Hematopoietic multipotent progenitor cell treated with erythropoietin and hydrocortisone succinate and interleukin-3 and kit ligand, for 6 days (in vitro differentiated cells): ENCODE measurements at regions not wholly inside any gene's neighbourhood (a gene's known extent, or its start where the extent isn't known, plus 50 kb on each side); places are given as distances from the start of the nearest gene placed in this dataset.
"Not testable (repeated sequence)": the region's sequence is repeated elsewhere in the genome, so short reads cannot be mapped to it uniquely, and the experiment has no call there.

ENCODE experiments used
- DNase-seq: peaks from one replicate; pipeline ENCODE4 v3.0.0-alpha.2; 2015

GRCh38 chr2:134035605-134036370, 218.1 kb upstream of the MGAT5 start:
- DNase-seq, result no peak

DNA sequence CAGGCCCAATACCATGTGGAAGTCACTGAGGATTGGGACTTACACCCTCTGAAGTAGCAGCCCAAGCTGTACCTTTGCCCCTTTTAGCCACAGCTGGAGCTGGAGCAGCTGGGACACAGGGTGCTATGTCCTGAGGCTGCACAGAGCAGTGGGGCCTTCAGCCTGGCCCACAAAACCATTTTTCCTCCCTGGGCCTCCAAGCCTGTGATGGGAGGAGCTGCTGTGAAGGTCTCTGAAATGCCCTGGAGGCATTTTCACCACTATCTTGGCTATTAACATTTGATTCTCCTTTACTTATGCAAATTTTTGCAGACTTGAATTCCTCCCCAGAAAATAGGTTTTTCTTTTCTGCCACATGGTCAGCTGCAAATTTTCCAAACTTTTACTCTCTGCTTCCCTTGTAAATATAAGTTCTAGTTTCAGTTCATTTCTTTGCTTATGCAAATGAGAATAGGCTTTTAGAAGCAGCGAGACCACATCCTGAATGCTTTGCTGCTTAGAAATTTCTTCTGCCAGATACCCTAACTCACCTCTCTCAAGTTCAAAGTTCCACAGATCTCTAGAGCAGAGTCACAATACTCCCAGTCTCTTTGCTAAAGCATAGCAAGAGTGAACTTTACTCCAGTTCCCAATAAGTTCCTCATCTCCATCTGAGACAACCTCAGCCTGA, 213.8 kb upstream of the MGAT5 start:
- no peak for DNase-seq

DNA sequence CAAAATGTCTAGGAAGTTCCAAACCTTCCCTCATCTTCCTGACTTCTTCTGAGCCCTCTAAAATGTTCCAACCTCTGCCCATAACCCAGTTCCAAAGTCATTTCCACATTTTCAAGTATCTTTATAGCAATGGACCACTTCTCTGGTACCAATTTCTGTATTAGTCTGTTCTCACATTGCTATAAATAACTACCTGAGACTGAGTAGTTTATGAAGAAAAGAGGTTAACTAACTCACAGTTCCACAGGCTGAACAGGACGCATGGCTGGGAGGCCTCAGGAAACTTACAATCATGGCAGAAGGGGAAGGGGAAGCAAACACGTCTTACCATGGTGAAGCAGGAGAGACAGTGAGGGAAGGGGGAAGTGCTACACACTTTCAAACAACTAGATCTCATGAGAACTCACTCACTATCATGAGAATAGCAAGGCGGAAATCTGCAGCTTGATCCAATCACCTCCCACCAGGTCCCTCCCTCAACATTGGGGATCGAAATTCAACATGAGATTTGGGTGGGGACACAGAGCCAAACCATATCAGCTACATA, 213.2 kb upstream of the MGAT5 start:
- DNase-seq, result not testable (repeated sequence)

DNA sequence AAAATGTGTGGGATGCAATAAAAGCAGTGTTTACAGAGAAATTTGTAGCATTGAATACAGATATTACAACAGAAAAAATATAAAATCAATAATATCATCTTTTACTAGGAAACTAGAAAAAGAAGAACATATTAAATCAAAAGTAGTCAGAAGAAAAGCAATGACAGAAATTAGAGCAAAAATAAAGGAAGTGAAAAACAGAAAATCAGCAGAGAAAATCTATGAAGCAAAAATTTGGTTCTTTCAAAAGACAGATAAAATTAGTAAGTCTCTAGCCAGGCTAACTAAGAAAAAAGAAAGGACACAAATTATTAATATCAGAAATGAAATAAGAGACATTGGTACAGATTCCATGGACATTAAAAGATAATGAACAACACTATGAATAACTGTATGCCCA, 212.0 kb upstream of the MGAT5 start:
- no peak for DNase-seq

DNA sequence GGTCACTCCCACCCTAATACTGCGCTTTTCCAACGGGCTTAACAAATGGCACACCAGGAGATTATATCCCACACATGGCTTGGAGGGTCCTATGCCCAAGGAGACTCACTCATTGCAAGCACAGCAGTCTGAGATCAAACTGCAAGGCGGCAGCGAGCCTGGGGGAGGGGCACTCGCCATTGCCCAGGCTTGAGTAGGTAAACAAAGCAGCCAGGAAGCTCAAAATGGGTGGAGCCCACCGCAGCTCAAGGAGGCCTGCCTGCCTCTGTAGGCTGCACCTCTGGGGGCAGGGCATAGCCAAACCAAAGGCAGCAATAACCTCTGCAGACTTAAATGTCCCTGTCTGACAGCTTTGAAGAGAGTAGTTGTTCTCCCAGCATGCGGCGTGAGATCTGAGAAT, 210.8 kb upstream of the MGAT5 start:
- not testable (repeated sequence) for DNase-seq

GRCh38 chr2:134052173-134052572, 201.7 kb upstream of the MGAT5 start:
- no peak for DNase-seq

- DNase-seq, result no peak
Measured at GRCh38 chr2:134056173-134056572, 197.7 kb upstream of the MGAT5 start.

DNA sequence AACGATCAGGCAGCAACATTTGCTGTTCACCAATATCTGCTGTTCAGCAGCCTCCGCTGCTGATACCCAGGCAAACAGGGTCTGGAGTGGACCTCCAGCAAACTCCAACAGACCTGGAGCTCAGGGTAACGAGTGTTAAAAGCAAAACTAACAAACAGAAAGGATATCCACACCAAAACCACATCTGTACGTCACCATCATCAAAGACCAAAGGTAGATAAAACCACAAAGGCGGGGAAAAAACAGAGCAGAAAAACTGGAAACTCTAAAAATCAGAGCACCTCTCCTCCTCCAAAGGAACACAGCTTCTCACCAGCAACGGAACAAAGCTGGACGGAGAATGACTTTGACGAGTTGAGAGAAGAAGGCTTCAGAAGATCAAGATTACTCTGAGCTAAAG, 192.8 kb upstream of the MGAT5 start:
- DNase-seq, result not testable (repeated sequence)

DNA sequence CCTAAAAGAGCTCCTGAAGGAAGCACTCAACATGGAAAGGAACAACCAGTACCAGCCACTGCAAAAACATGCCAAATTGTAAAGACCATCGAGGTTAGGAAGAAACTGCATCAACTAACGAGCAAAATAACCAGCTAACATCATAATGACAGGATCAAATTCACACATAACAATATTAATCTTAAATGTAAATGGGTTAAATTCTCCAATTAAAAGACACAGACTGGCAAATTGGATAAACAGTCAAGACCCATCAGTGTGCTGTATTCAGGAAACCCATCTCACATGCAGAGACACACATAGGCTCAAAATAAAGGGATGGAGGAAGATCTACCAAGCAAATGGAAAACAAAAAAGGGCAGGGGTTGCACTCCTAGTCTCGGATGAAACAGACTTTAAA, 191.6 kb upstream of the MGAT5 start:
- DNase-seq, result not testable (repeated sequence)

DNA sequence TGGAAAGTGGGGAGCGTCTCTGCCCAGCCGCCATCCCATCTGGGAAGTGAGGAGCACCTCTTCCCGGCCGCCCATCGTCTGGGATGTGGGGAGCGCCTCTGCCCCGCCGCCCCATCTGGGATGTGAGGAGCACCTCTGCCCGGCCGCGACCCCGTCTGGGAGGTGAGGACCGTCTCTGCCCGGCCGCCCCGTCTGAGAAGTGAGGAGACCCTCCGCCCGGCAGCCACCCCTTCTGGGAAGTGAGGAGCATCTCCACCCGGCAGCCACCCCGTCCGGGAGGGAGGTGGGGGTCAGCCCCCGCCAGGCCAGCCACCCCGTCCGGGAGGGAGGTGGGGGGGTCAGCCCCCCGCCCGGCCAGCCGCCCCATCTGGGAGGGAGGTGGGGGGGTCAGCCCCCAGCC, 190.0 kb upstream of the MGAT5 start:
- not testable (repeated sequence) for DNase-seq

DNA sequence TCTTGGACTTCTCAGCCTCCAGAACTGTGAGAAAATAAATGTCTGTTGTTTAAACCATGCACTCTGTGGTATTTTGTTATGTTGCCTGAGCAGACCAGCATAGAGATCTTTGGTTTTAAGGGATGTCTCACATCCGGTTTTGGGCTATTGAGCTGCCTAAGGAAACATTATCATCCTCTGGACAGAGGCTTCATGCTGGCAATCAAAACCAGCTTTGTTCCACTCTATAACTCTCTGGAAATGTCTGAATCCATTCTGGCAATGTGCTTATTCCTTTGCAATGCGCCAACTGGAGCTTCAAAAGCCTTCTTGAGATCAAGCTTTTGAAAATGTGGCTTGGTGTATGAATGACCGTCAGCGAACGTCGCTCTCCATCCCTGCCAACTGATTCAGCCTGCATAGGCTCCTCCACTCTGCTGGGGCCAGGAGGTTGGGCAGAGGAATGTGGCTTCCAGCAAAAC, 183.6 kb upstream of the MGAT5 start:
- no peak for DNase-seq

- no peak for DNase-seq
Measured at GRCh38 chr2:134072341-134072740, 181.5 kb upstream of the MGAT5 start.

DNA sequence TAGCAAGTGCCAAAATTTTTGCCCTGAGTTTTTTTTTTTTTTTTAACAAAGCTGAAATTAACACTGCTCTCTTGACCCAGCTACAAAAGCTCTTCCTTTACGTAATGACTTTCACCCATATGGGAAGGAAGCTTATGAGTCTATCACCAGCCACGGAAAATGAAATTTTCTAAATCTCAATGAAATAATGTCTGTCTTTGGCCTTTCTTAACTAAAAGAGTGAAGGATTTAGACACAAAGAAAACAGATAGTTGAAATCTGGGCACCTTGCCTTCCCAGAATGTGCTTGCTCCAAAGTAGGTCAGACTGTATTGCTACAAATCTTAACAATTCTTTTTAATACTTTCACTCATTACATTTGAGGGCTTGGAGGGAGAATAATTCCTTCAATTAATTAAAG, 180.8 kb upstream of the MGAT5 start:
- no peak for DNase-seq

DNA sequence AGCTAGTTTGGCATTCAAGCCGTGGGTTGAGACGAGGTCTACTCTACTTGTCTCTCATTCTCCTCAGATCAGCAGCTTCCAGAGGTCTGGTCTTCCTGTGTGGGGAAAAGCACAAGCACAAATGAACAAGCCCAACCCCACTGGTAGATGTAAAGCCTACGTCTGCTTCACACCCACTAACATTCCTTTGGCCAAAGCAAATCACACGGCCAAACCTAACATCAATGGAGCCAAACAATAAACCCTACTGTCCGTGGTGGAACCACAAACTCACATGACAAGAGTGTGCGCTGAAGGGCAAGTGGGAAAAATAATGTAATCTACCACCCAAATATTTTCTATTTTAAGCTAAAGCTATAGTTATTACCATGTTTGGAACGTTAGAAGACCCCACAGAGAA, 179.3 kb upstream of the MGAT5 start:
- no peak for DNase-seq

- DNase-seq, result no peak
Measured at GRCh38 chr2:134075204-134075603, 178.7 kb upstream of the MGAT5 start.

DNA sequence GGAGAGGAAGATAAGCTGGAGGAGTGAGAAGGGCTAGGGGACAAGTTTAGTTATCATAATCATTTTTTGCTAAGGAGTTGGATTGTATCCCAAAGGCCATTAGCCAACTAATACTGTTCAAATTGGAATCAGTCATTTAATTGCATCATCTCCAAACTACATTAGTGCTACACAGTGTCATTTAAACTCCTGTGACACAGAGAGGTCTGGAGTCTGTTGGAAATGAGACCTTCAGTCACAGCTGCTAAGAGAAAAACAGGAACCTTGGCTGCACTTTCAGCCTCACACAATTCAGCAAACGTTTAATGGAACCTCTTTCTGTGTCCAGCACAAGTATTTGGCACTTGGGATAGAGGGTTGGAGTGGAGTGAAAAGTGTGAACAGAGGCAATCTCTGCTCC, 175.5 kb upstream of the MGAT5 start:
- no peak for DNase-seq

- no peak for DNase-seq
Measured at GRCh38 chr2:134079373-134079772, 174.5 kb upstream of the MGAT5 start.

DNA sequence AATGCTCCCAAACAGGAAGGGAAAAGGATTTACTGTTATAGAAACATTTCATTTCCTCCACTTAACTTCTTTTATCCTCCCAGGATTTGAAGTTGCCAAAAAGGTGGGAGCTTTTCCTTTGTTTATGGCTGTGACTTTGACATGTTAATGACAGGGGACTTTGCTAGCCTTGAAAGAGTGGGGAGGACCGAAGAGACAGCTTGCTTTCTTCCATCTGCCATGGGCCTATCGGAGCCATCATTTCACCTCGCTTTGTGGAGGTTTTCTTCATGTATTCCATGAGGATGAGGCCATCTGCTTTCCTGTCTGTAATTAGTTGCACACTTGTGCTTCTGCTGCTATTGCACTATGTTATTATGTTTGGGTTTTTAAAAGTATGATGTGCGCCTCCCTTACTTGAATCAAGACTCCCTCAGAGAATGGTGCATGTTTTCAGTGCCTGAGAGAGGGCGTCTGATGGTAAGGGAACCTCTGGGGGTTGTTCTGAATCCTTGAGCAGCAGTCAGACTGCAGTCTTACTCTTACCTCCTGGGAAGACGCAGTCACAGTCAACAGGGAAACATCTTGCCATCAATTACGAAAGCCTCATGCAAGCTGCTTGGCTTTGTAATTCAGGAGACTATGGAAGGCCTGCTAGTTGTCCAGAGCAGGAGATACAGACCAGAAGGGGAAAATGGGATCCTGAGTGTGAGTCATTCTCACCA, 173.3 kb upstream of the MGAT5 start:
- DNase-seq, result no peak

- no peak for DNase-seq
Measured at GRCh38 chr2:134081238-134081938, 172.5 kb upstream of the MGAT5 start.

DNA sequence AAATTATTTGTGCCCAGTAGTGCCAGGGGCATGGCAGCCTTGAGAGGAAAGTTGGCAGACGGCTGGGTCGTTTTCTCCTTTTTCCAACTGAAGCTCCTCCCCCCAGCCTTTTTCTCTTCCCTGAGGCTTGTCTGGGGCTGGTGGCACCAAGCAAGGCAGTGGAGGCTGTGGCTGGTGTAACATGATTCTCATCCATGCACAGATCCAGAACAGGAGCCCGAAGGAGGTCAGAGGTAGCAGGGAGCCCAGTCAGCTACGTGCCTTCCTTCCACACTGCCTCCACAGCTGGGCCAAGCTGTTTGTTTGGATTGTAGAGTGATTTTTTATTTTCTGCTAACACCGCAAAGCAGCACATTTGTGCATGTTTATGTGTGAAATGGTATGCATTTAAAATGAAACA, 170.3 kb upstream of the MGAT5 start:
- no peak for DNase-seq

- no peak for DNase-seq
Measured at GRCh38 chr2:134086594-134087219, 167.2 kb upstream of the MGAT5 start.

- DNase-seq, result no peak
Measured at GRCh38 chr2:134087371-134087921, 166.4 kb upstream of the MGAT5 start.
